ENCODE measurements at regions not wholly inside any gene's neighbourhood (a gene's known extent, or its start where the extent isn't known, plus 50 kb on each side); places are given as distances from the start of the nearest gene placed in this dataset.

GRCh38 chr10:57988964-57989363, 278.7 kb downstream of the IPMK start (continued):
- TF ChIP-seq ZNF462 (CRISPR knock-in tag; IDR thresholded peaks at IDR 0.05) (no peak), EZH2 (IDR thresholded peaks at IDR 0.05; ENCODE audit: low read depth, unreplicated experiment) (no peak), CREB1 (CRISPR knock-in tag; IDR thresholded peaks at IDR 0.05; ENCODE audit: low read depth) (no peak)

- H3K4me3 Mint-ChIP-seq, result no peak overlapping the region
- Histone ChIP-seq H3K4me1 (ENCODE audit: insufficient read depth) (no peaks in the 10 kb centered on the region), H2AFZ (no peak overlapping the region), H3K4me2 (no peak overlapping the region), H3K4me3 (no peak overlapping the region), H4K20me1 (replicated peaks; ENCODE audit: insufficient read depth) (no peaks in the 10 kb centered on the region), H3F3A (replicated peaks; ENCODE audit: low read depth) (no peaks in the 10 kb centered on the region), H3K36me3 (ENCODE audit: insufficient read depth) (no peaks in the 10 kb centered on the region), H3K79me2 (replicated peaks; ENCODE audit: insufficient read depth) (no peaks in the 10 kb centered on the region), H3K27ac (ENCODE audit: low read depth) (no peak overlapping the region), H3K9me2 (ENCODE audit: insufficient read depth) (no peaks in the 10 kb centered on the region), H3K27me3 (ENCODE audit: insufficient read depth) (no peaks in the 10 kb centered on the region)
- H3K36me3 Mint-ChIP-seq (ENCODE audit: low read depth), result no peaks in the 10 kb centered on the region
- DNase-seq (ENCODE audit: low spot score) (no peak), ATAC-seq (no peak)
- no peaks in the 10 kb centered on the region for H3K9me3 Mint-ChIP-seq
- no peak overlapping the region for H3K27ac Mint-ChIP-seq
- H3K4me1 Mint-ChIP-seq, result peaks cover 3% of the 10 kb centered on the region; the same call in 2 of the 3 replicates
- no peaks in the 10 kb centered on the region for H3K27me3 Mint-ChIP-seq (ENCODE audit: insufficient read depth, low read depth, poor library complexity)
- no peak for TF ChIP-seq ZNF114 (CRISPR knock-in tag; IDR thresholded peaks at IDR 0.05)
- TF ChIP-seq CTCF (conservative IDR thresholded peaks at IDR 0.05; ENCODE audit: low read depth in 2 of 2), result no peak
- no peak for TF ChIP-seq EZH2 (IDR thresholded peaks at IDR 0.05; ENCODE audit: low read depth, unreplicated experiment)
- no peak for TF ChIP-seq ZNF462 (CRISPR knock-in tag; IDR thresholded peaks at IDR 0.05)
- no peak for TF ChIP-seq EZH2phosphoT487 (IDR thresholded peaks at IDR 0.05; ENCODE audit: unreplicated experiment)
- TF ChIP-seq CREB1 (CRISPR knock-in tag; IDR thresholded peaks at IDR 0.05; ENCODE audit: low read depth), result no peak
Measured at GRCh38 chr10:57987055-57987721, 280.5 kb downstream of the IPMK start.
